NCI-H1092 treated with DMSO at 0.1 percent for 48 hours (cell line): ENCODE measurements at regions not wholly inside any gene's neighbourhood (a gene's known extent, or its start where the extent isn't known, plus 50 kb on each side); places are given as distances from the start of the nearest gene placed in this dataset.

ENCODE experiments used
- DNase-seq: peaks from one replicate; lab custom pipeline; 2025; lab: John Stamatoyannopoulos, UW

GRCh38 chr11:15585602-15586331, 471.0 kb downstream of the INSC start:
- DNase-seq, result peak; percentile 12

GRCh38 chr11:15586741-15587473, 472.2 kb downstream of the INSC start:
- DNase-seq, result no peak

GRCh38 chr11:15589070-15589626, 474.4 kb downstream of the INSC start:
- no peak for DNase-seq

GRCh38 chr11:15590132-15590531, 475.4 kb downstream of the INSC start:
- no peak for DNase-seq

GRCh38 chr11:15591112-15591537, 476.4 kb downstream of the INSC start:
- no peak for DNase-seq

- DNase-seq, result no peak
Measured at GRCh38 chr11:15594607-15595006, 479.9 kb downstream of the INSC start.

- no peak for DNase-seq
Measured at GRCh38 chr11:15599376-15599775, 484.7 kb downstream of the INSC start.

GRCh38 chr11:15602047-15602446, 487.3 kb downstream of the INSC start:
- DNase-seq, result peak; percentile 28

- DNase-seq, result peak; percentile 91
Measured at GRCh38 chr11:15602785-15603567, 488.3 kb downstream of the INSC start.

GRCh38 chr11:15605094-15605493, 490.4 kb downstream of the INSC start:
- DNase-seq, result peak; percentile 7

- no peak for DNase-seq
Measured at GRCh38 chr11:15607361-15608036, 492.8 kb downstream of the INSC start.

- DNase-seq, result no peak
Measured at GRCh38 chr11:15609445-15609844, 494.7 kb downstream of the INSC start.

- DNase-seq, result no peak
Measured at GRCh38 chr11:15610881-15611280, 496.2 kb downstream of the INSC start.

GRCh38 chr11:15613251-15613650, 498.5 kb downstream of the INSC start:
- no peak for DNase-seq

GRCh38 chr11:15613789-15614188, 499.1 kb downstream of the INSC start:
- no peak for DNase-seq

GRCh38 chr11:15615398-15616096, 500.8 kb downstream of the INSC start:
- DNase-seq, result no peak

- no peak for DNase-seq
Measured at GRCh38 chr11:15616130-15617105, 501.7 kb downstream of the INSC start.

- DNase-seq, result no peak
Measured at GRCh38 chr11:15617126-15617525, 502.4 kb downstream of the INSC start.

- DNase-seq, result no peak
Measured at GRCh38 chr11:15618583-15619032, 503.9 kb downstream of the INSC start.

GRCh38 chr11:15621565-15621964, 506.8 kb downstream of the INSC start:
- DNase-seq, result no peak
